ENCODE measurements at regions not wholly inside any gene's neighbourhood (a gene's known extent, or its start where the extent isn't known, plus 50 kb on each side); places are given as distances from the start of the nearest gene placed in this dataset.

DNA sequence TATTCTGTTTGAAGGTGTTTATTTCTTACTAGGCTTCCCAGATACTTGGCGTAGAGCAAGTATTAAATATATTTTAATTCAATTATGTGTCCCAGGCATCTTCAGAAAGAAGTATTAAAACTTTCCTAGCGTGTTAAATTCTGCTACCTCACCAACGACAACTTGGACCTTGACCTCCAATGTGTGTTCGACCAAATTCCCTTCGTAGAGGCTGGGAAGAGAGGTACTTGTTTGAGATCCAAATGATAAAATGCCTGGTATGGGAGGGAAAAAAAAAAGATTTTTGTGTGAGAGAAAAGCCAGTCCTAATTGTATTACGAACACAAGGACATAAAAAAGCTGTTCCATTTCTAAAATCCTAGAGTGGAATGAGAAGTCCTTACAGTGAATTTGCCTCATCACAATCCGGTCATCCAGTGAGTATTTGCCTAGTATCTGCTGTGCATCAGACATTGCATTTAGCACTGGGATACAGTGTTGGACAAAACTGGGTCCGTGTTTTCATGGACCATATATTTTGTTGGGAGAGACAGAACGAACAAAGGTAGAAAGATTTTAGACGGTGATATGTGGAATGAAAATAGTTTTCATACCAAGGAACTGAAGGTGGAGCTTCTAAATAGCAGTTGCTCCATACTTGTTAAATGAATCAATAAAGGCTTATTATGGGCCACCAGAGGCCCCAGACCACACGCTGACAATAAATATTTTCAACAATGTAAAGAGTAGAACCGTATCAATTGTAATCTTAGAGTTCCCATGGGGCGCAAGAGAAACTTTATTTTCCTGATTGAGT, 103.1 kb downstream of the KIF4B start:
- no peak overlapping the region for H3K4me2 ChIP-seq (ENCODE audit: low read length)
- no peak overlapping the region for H3K27ac ChIP-seq (ENCODE audit: low read depth, low read length, poor library complexity, severe bottlenecking)
- H3K9me3 ChIP-seq (ENCODE audit: low read length), result no peaks in the 10 kb centered on the region
- no peak for TF ChIP-seq EZH2phosphoT487 (IDR thresholded peaks at IDR 0.05; ENCODE audit: borderline replicate concordance, low read depth, low read length)
- TF ChIP-seq, protein P1, sequence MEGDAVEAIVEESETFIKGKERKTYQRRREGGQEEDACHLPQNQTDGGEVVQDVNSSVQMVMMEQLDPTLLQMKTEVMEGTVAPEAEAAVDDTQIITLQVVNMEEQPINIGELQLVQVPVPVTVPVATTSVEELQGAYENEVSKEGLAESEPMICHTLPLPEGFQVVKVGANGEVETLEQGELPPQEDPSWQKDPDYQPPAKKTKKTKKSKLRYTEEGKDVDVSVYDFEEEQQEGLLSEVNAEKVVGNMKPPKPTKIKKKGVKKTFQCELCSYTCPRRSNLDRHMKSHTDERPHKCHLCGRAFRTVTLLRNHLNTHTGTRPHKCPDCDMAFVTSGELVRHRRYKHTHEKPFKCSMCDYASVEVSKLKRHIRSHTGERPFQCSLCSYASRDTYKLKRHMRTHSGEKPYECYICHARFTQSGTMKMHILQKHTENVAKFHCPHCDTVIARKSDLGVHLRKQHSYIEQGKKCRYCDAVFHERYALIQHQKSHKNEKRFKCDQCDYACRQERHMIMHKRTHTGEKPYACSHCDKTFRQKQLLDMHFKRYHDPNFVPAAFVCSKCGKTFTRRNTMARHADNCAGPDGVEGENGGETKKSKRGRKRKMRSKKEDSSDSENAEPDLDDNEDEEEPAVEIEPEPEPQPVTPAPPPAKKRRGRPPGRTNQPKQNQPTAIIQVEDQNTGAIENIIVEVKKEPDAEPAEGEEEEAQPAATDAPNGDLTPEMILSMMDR (conservative IDR thresholded peaks at IDR 0.05; ENCODE audit: low read length), result no peak
- intact Hi-C loops (cut with micrococcal nuclease; ENCODE audit: unreplicated experiment), result no loop called here
- CTCF ChIA-PET (ENCODE audit: unreplicated experiment), result no interaction called here
- POLR2A ChIA-PET, result interaction anchor here (0.6 kb wide), 2 partner anchors 885 to 1642 kb away, joined by 3 to 5 read pairs; no protein-coding TSS in a partner anchor
- no peaks in the 10 kb centered on the region for H3K4me1 ChIP-seq (ENCODE audit: insufficient read depth, low read length, poor library complexity, severe bottlenecking)
- H2AFZ ChIP-seq (ENCODE audit: low read length), result no peak overlapping the region
- no peak for DNase-seq (ENCODE audit: low spot score)
- no peaks in the 10 kb centered on the region for H3K9me2 ChIP-seq (ENCODE audit: insufficient read depth, low read length)
- H3K4me3 ChIP-seq (ENCODE audit: low read depth, low read length, poor library complexity, severe bottlenecking), result no peak overlapping the region
- no peaks in the 10 kb centered on the region for H3K79me2 ChIP-seq (ENCODE audit: insufficient read depth, low read depth, low read length)
- H3K36me3 ChIP-seq (ENCODE audit: insufficient read depth, low read length), result no peaks in the 10 kb centered on the region
- BruUV-seq (replicated peaks), result no TSS peak
- H4K20me1 ChIP-seq (ENCODE audit: insufficient read depth, low read length), result no peaks in the 10 kb centered on the region

DNA sequence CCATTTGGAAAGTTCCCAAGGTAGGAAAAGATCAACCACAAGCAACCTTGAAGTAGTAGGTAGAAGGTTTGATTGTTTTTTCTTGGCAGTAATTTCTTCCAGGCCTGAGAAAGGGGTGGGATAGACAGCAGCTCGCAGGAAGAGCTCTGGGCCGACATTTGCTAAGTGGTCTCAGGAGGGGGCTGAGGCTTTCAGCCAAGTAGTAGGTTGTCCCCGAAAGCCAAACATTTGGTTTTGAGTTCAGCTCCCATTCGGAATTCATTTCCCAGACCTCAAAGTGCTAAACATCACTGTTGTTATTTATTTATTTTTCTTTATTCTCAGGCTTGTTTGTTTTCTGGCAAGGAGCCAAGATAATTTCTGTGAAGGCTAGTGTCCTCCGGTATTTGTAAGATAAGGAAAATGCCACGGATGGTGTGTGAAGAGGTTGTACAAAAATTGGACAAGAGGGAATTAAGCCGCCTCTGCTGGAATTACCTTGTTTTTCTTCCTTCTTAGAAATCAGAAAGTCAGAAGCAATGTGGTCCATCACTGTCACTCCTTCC, 112.1 kb downstream of the KIF4B start:
- no peak overlapping the region for H3K4me2 ChIP-seq (ENCODE audit: low read length)
- BruUV-seq (replicated peaks), result no TSS peak
- H3K27ac ChIP-seq (ENCODE audit: low read depth, low read length, poor library complexity, severe bottlenecking), result no peak overlapping the region
- no peak for DNase-seq (ENCODE audit: low spot score)
- no peaks in the 10 kb centered on the region for H3K4me1 ChIP-seq (ENCODE audit: insufficient read depth, low read length, poor library complexity, severe bottlenecking)
- intact Hi-C loops (cut with micrococcal nuclease; ENCODE audit: unreplicated experiment), result no loop called here
- H3K36me3 ChIP-seq (ENCODE audit: insufficient read depth, low read length), result no peaks in the 10 kb centered on the region
- no peaks in the 10 kb centered on the region for H3K79me2 ChIP-seq (ENCODE audit: insufficient read depth, low read depth, low read length)
- ChIA-PET CTCF (ENCODE audit: unreplicated experiment) (no interaction called here), POLR2A (no interaction called here)
- no peak overlapping the region for H2AFZ ChIP-seq (ENCODE audit: low read length)
- H3K9me3 ChIP-seq (ENCODE audit: low read length), result no peaks in the 10 kb centered on the region
- H3K4me3 ChIP-seq (ENCODE audit: low read depth, low read length, poor library complexity, severe bottlenecking), result no peak overlapping the region
- H3K9me2 ChIP-seq (ENCODE audit: insufficient read depth, low read length), result no peaks in the 10 kb centered on the region
- TF ChIP-seq, protein P1 (conservative IDR thresholded peaks at IDR 0.05; ENCODE audit: low read length), result no peak
- TF ChIP-seq EZH2phosphoT487 (IDR thresholded peaks at IDR 0.05; ENCODE audit: borderline replicate concordance, low read depth, low read length), result no peak
- no peaks in the 10 kb centered on the region for H4K20me1 ChIP-seq (ENCODE audit: insufficient read depth, low read length)

DNA sequence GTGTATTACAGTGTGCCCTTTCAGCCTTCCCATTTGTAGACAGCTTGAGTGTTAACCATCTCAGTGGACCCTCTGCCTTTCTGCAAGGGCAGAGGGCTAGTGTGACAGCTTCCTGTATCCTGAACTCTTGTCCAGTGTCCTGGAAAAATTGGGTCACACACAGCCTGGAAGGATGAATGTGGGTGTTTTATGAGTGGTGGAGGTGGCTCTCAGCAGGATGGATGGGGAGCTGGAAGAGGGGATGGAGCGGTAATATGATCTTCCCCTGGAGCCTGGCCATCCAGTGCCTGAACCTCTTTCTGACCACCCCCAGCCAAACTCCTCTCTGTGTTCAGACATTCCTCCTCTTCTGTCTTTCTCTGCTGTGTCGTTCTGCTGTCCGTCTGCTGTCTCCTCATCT, 113.0 kb downstream of the KIF4B start:
- POLR2A ChIA-PET, result no interaction called here
- CTCF ChIA-PET (ENCODE audit: unreplicated experiment), result no interaction called here

More for the DNA sequence above, 113.0 kb downstream of the KIF4B start:
- intact Hi-C loops (cut with micrococcal nuclease; ENCODE audit: unreplicated experiment), result no loop called here
- H2AFZ ChIP-seq (ENCODE audit: low read length), result no peak overlapping the region
- H4K20me1 ChIP-seq (ENCODE audit: insufficient read depth, low read length), result no peaks in the 10 kb centered on the region
- H3K4me1 ChIP-seq (ENCODE audit: insufficient read depth, low read length, poor library complexity, severe bottlenecking), result no peaks in the 10 kb centered on the region
- H3K9me2 ChIP-seq (ENCODE audit: insufficient read depth, low read length), result no peaks in the 10 kb centered on the region
- no peaks in the 10 kb centered on the region for H3K36me3 ChIP-seq (ENCODE audit: insufficient read depth, low read length)
- TF ChIP-seq, protein P1 (conservative IDR thresholded peaks at IDR 0.05; ENCODE audit: low read length), result no peak
- H3K4me2 ChIP-seq (ENCODE audit: low read length), result no peak overlapping the region
- no TSS peak for BruUV-seq (replicated peaks)
- no peaks in the 10 kb centered on the region for H3K79me2 ChIP-seq (ENCODE audit: insufficient read depth, low read depth, low read length)
- H3K4me3 ChIP-seq (ENCODE audit: low read depth, low read length, poor library complexity, severe bottlenecking), result no peak overlapping the region
- H3K27ac ChIP-seq (ENCODE audit: low read depth, low read length, poor library complexity, severe bottlenecking), result no peak overlapping the region
- DNase-seq (ENCODE audit: low spot score), result no peak
- H3K9me3 ChIP-seq (ENCODE audit: low read length), result no peaks in the 10 kb centered on the region
